Neural progenitor cell (in vitro differentiated cells): ENCODE measurements at regions not wholly inside any gene's neighbourhood (a gene's known extent, or its start where the extent isn't known, plus 50 kb on each side); places are given as distances from the start of the nearest gene placed in this dataset.

Source experiments
- EZH2 ChIP-seq: fragments of 200-600 bp; sonication (generic); IDR thresholded peaks from 2 replicates; pipeline ENCODE4 v1.6.1; 2017; ENCODE audit warnings: antibody characterized with exemption, mild to moderate bottlenecking, moderate library complexity
- EZH2phosphoT487 ChIP-seq: fragments of 200-600 bp; sonication (generic); IDR thresholded peaks from 2 replicates; pipeline ENCODE4 v1.6.1; 2017; ENCODE audit warnings: antibody characterized with exemption
- TF ChIP-seq, protein P1 (sequence below): fragments of 200-600 bp; sonication (generic); IDR thresholded peaks from 2 replicates; pipeline ENCODE4 v1.5.1; 2017; ENCODE audit warnings: antibody characterized with exemption, mild to moderate bottlenecking

DNA sequence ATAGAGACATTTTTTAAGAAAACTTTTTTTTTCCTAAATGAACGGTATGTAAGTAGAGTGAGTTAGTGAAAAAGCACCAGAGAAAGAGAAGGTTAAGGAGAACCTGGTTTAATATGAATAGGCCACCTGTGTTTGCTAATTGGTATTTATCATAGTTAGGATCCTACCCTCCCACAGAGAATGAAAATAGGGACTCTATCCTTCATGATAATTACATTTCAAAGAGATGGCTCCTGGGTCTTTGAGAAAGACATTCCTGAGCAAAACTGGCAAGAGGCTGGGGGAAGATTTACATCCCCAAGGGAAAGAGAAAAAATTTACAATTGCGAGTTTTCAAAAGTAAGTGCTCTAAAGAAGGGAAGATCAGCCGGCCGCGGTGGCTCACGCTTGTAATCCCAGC is 1284.5 kb downstream of the SLITRK1 start:
- TF ChIP-seq, protein P1, sequence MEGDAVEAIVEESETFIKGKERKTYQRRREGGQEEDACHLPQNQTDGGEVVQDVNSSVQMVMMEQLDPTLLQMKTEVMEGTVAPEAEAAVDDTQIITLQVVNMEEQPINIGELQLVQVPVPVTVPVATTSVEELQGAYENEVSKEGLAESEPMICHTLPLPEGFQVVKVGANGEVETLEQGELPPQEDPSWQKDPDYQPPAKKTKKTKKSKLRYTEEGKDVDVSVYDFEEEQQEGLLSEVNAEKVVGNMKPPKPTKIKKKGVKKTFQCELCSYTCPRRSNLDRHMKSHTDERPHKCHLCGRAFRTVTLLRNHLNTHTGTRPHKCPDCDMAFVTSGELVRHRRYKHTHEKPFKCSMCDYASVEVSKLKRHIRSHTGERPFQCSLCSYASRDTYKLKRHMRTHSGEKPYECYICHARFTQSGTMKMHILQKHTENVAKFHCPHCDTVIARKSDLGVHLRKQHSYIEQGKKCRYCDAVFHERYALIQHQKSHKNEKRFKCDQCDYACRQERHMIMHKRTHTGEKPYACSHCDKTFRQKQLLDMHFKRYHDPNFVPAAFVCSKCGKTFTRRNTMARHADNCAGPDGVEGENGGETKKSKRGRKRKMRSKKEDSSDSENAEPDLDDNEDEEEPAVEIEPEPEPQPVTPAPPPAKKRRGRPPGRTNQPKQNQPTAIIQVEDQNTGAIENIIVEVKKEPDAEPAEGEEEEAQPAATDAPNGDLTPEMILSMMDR: no peak
- TF ChIP-seq EZH2 (no peak), EZH2phosphoT487 (no peak)
